ENCODE measurements at regions not wholly inside any gene's neighbourhood (a gene's known extent, or its start where the extent isn't known, plus 50 kb on each side); places are given as distances from the start of the nearest gene placed in this dataset.

- Histone ChIP-seq H3K27ac (ENCODE audit: low read depth, low read length) (no peak overlapping the region), H3K4me3 (ENCODE audit: low read length) (no peak overlapping the region), H3K27me3 (ENCODE audit: control insufficient read depth in 2 of 2, insufficient read depth in 2 of 2, low read length in 2 of 2) (no peaks in the 10 kb centered on the region), H3K36me3 (ENCODE audit: control insufficient read depth in 2 of 3, insufficient read depth in 3 of 3, low read length in 3 of 3) (no peaks in the 10 kb centered on the region), H3K4me1 (ENCODE audit: control insufficient read depth in 2 of 2, insufficient read depth in 2 of 2, low read length in 2 of 2) (no peaks in the 10 kb centered on the region), H3K9me3 (ENCODE audit: control insufficient read depth in 2 of 3, low read length in 3 of 3) (no peaks in the 10 kb centered on the region)
- Mint-ChIP-seq H3K36me3 (no peaks in the 10 kb centered on the region), H3K27ac (no peak overlapping the region), H3K4me3 (no peak overlapping the region), H3K4me1 (no peaks in the 10 kb centered on the region), H3K27me3 (peaks cover 22 to 42% (median 33%) of the 10 kb centered on the region in 5 donors), H3K9me3 (peaks cover 0 to 1% (median 0%) of the 10 kb centered on the region in 11 donors)
- ChIA-PET POLR2A (no interaction called here), CTCF (no interaction called here)
- no peak for ATAC-seq
- intact Hi-C loops (cut with micrococcal nuclease), result loop anchor here in 1 of 2 donors (5.0 kb wide), 1 partner anchor 465 kb away; no protein-coding TSS in a partner anchor
- no peak for DNase-seq
These were observed 217.2 kb downstream of the GALR1 start for GRCh38 chr18:77466890-77467289.

GRCh38 chr18:77469131-77469530 lies 219.5 kb downstream of the GALR1 start:
- Histone ChIP-seq H3K27ac (ENCODE audit: low read depth, low read length) (no peak overlapping the region), H3K27me3 (ENCODE audit: control insufficient read depth in 2 of 2, insufficient read depth in 2 of 2, low read length in 2 of 2) (no peaks in the 10 kb centered on the region), H3K4me1 (ENCODE audit: control insufficient read depth in 2 of 2, insufficient read depth in 2 of 2, low read length in 2 of 2) (no peaks in the 10 kb centered on the region), H3K4me3 (ENCODE audit: low read length) (no peak overlapping the region), H3K36me3 (ENCODE audit: control insufficient read depth in 2 of 3, insufficient read depth in 3 of 3, low read length in 3 of 3) (no peaks in the 10 kb centered on the region), H3K9me3 (ENCODE audit: control insufficient read depth in 2 of 3, low read length in 3 of 3) (no peaks in the 10 kb centered on the region)
- Mint-ChIP-seq H3K27me3 (peaks cover 14 to 37% (median 33%) of the 10 kb centered on the region in 5 donors), H3K4me3 (no peak overlapping the region), H3K4me1 (no peaks in the 10 kb centered on the region), H3K27ac (no peak overlapping the region), H3K9me3 (no peaks in the 10 kb centered on the region), H3K36me3 (no peaks in the 10 kb centered on the region)
- POLR2A ChIA-PET, result no interaction called here
- ATAC-seq, result no peak
- no peak for DNase-seq
- CTCF ChIA-PET, result interaction anchor here (0.6 to 0.8 kb wide), 2 partner anchors 420 to 666 kb away, joined by 3 read pairs; no protein-coding TSS in a partner anchor
- intact Hi-C loops (cut with micrococcal nuclease), result loop anchor here in 1 of 2 donors (5.0 kb wide), 1 partner anchor 467 kb away; no protein-coding TSS in a partner anchor

- Histone ChIP-seq H3K9me3 (ENCODE audit: control insufficient read depth in 2 of 3, low read length in 3 of 3) (no peaks in the 10 kb centered on the region), H3K36me3 (ENCODE audit: control insufficient read depth in 2 of 3, insufficient read depth in 3 of 3, low read length in 3 of 3) (no peaks in the 10 kb centered on the region), H3K4me3 (ENCODE audit: low read length) (no peak overlapping the region), H3K27me3 (ENCODE audit: control insufficient read depth in 2 of 2, insufficient read depth in 2 of 2, low read length in 2 of 2) (no peaks in the 10 kb centered on the region), H3K4me1 (ENCODE audit: control insufficient read depth in 2 of 2, insufficient read depth in 2 of 2, low read length in 2 of 2) (no peaks in the 10 kb centered on the region), H3K27ac (ENCODE audit: low read depth, low read length) (no peak overlapping the region)
- ChIA-PET CTCF (no interaction called here), POLR2A (no interaction called here)
- no peaks in the 10 kb centered on the region for H3K9me3 Mint-ChIP-seq
- no peak overlapping the region for H3K4me3 Mint-ChIP-seq
- no peak overlapping the region for H3K27ac Mint-ChIP-seq
- no peak for ATAC-seq
- no peaks in the 10 kb centered on the region for H3K4me1 Mint-ChIP-seq
- H3K27me3 Mint-ChIP-seq, result peaks cover 13 to 36% (median 31%) of the 10 kb centered on the region in 5 donors
- DNase-seq, result no peak
- no peaks in the 10 kb centered on the region for H3K36me3 Mint-ChIP-seq
- intact Hi-C loops (cut with micrococcal nuclease), result loop anchor here in 1 of 2 donors (2.0 kb wide), 1 partner anchor 548 kb away; no protein-coding TSS in a partner anchor
These were observed 221.1 kb downstream of the GALR1 start for GRCh38 chr18:77470569-77471413.

DNA sequence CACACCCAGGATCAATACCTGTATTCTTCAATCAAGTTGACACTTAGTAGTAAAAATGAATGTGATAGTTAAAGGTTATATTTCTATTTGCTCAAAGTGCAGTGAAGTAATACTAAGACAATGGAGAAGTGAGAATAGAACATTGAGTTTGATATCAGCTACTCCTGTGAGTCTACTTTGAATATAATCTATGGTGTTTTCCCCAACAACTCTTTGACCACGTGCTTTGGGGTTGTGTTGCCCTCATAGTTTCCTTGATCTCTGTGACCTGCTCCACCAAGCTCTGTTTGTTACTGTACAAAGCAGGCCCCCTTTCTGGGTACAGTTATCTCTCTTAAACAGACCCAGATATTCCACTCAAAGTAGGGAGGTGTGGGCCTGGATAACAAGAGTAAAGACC lies 222.9 kb downstream of the GALR1 start:
- no peak for ATAC-seq
- POLR2A ChIA-PET, result no interaction called here
- Histone ChIP-seq H3K27ac (ENCODE audit: low read depth, low read length) (no peak overlapping the region), H3K4me1 (ENCODE audit: control insufficient read depth in 2 of 2, insufficient read depth in 2 of 2, low read length in 2 of 2) (no peaks in the 10 kb centered on the region), H3K36me3 (ENCODE audit: control insufficient read depth in 2 of 3, insufficient read depth in 3 of 3, low read length in 3 of 3) (no peaks in the 10 kb centered on the region), H3K9me3 (ENCODE audit: control insufficient read depth in 2 of 3, low read length in 3 of 3) (no peaks in the 10 kb centered on the region), H3K4me3 (ENCODE audit: low read length) (no peak overlapping the region), H3K27me3 (ENCODE audit: control insufficient read depth in 2 of 2, insufficient read depth in 2 of 2, low read length in 2 of 2) (no peaks in the 10 kb centered on the region)
- no peak for DNase-seq
- Mint-ChIP-seq H3K36me3 (no peaks in the 10 kb centered on the region), H3K9me3 (peaks cover 0 to 2% (median 0%) of the 10 kb centered on the region in 11 donors), H3K27ac (no peak overlapping the region), H3K4me1 (no peaks in the 10 kb centered on the region), H3K4me3 (no peak overlapping the region), H3K27me3 (peaks cover 9 to 33% (median 24%) of the 10 kb centered on the region in 5 donors)
- intact Hi-C loops (cut with micrococcal nuclease), result no loop called here
- CTCF ChIA-PET, result no interaction called here

DNA sequence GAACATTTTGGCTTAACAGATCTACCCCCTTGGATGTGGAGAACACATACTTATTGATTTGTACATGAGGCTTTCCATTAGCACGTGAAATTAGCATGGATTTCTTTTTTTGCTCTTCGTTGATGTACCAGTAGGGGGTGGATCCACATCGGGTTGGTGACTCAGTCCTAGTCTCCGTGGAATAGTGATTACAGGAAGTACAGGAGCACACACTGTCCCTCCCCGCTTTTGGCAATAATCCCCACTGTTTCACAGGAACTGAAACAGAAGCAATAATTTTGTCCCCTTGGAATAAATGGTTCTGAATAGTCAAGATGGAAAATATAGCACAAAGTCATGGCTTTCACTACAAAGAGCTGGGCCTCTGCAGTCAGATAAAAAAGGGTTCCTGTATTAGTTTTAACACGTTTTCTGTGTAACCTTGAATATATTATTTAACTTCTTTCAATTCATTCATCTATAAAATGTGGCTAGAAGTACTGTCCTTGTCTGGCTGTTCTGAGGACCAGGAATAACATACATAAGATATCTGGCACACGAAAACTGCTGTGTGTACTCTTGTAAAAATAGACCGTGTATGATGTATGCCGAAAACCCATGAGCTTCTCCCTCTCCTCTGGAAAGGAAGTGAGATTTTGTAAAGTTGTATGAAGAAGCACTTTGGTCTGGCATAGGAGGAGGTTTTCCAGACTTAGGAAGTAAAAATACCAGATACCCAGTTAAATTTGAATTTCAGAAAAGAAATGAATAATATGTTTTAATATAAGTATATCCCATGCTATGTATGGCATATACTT lies 229.2 kb downstream of the GALR1 start:
- Histone ChIP-seq H3K36me3 (ENCODE audit: control insufficient read depth in 2 of 3, insufficient read depth in 3 of 3, low read length in 3 of 3) (no peaks in the 10 kb centered on the region), H3K4me3 (ENCODE audit: low read length) (no peak overlapping the region), H3K27me3 (ENCODE audit: control insufficient read depth in 2 of 2, insufficient read depth in 2 of 2, low read length in 2 of 2) (no peaks in the 10 kb centered on the region), H3K9me3 (ENCODE audit: control insufficient read depth in 2 of 3, low read length in 3 of 3) (no peaks in the 10 kb centered on the region), H3K27ac (ENCODE audit: low read depth, low read length) (no peak overlapping the region), H3K4me1 (ENCODE audit: control insufficient read depth in 2 of 2, insufficient read depth in 2 of 2, low read length in 2 of 2) (no peaks in the 10 kb centered on the region)
- Mint-ChIP-seq H3K36me3 (no peaks in the 10 kb centered on the region), H3K4me3 (no peak overlapping the region), H3K9me3 (peaks cover 0 to 5% (median 0%) of the 10 kb centered on the region in 11 donors), H3K27me3 (peaks cover 3 to 23% (median 21%) of the 10 kb centered on the region in 5 donors), H3K27ac (no peak overlapping the region), H3K4me1 (no peaks in the 10 kb centered on the region)
- ATAC-seq, result no peak
- CTCF ChIA-PET, result no interaction called here
- POLR2A ChIA-PET, result no interaction called here
- intact Hi-C loops (cut with micrococcal nuclease), result no loop called here
- DNase-seq, result no peak

DNA sequence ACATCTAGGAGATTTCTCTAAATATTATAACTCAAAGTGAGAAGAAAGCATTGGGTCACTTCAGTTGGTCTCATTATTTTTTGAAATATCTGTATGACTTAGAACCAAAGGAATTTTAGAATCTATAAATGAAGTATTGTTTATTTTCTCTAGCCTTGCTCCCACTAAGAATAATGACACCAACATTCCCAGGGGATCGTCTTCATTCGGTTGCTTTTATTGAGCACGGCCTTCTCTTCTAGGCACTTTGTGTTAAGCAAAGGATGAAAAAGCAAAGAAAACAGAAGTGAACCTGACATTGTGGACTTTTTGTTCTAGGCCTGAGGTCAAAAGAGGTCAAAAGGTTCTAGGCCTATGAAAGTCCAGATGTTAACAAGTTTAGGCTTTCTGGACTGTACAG lies 231.9 kb downstream of the GALR1 start:
- CTCF ChIA-PET, result no interaction called here

More for the DNA sequence above, 231.9 kb downstream of the GALR1 start:
- no peak overlapping the region for H3K4me3 Mint-ChIP-seq
- no peaks in the 10 kb centered on the region for H3K4me1 Mint-ChIP-seq
- DNase-seq, result no peak
- no peak overlapping the region for H3K4me3 ChIP-seq (ENCODE audit: low read length)
- H3K36me3 ChIP-seq (ENCODE audit: control insufficient read depth in 2 of 3, insufficient read depth in 3 of 3, low read length in 3 of 3), result no peaks in the 10 kb centered on the region
- no peak overlapping the region for H3K27ac ChIP-seq (ENCODE audit: low read depth, low read length)
- POLR2A ChIA-PET, result no interaction called here
- H3K27me3 ChIP-seq (ENCODE audit: control insufficient read depth in 2 of 2, insufficient read depth in 2 of 2, low read length in 2 of 2), result no peaks in the 10 kb centered on the region
- H3K27ac Mint-ChIP-seq, result no peak overlapping the region
- intact Hi-C loops (cut with micrococcal nuclease), result no loop called here
- H3K36me3 Mint-ChIP-seq, result no peaks in the 10 kb centered on the region
- H3K4me1 ChIP-seq (ENCODE audit: control insufficient read depth in 2 of 2, insufficient read depth in 2 of 2, low read length in 2 of 2), result no peaks in the 10 kb centered on the region
- H3K9me3 Mint-ChIP-seq, result peaks cover 0 to 5% (median 3%) of the 10 kb centered on the region in 11 donors
- peaks cover 2 to 32% (median 22%) of the 10 kb centered on the region in 5 donors for H3K27me3 Mint-ChIP-seq
- no peak for ATAC-seq
- H3K9me3 ChIP-seq (ENCODE audit: control insufficient read depth in 2 of 3, low read length in 3 of 3), result no peaks in the 10 kb centered on the region
